Epithelial cell of esophagus (primary cell): ENCODE measurements at regions not wholly inside any gene's neighbourhood (a gene's known extent, or its start where the extent isn't known, plus 50 kb on each side); places are given as distances from the start of the nearest gene placed in this dataset.

Source experiments
- DNase-seq: peaks from one replicate; pipeline ENCODE4 v3.0.0; 2010; ENCODE audit warnings: low read depth
- H3K4me3 ChIP-seq: 2 replicates; pipeline ENCODE4 v1.5.1; 2011; ENCODE audit warnings: mild to moderate bottlenecking, low read length, control low read depth
- CTCF ChIP-seq: IDR thresholded peaks from 2 replicates; pipeline ENCODE4 v1.5.1; 2011; ENCODE audit warnings: low read depth, mild to moderate bottlenecking, low read length, control low read depth, inconsistent platforms; ENCODE audit not compliant: insufficient read depth; ENCODE audit errors: missing control alignments

DNA sequence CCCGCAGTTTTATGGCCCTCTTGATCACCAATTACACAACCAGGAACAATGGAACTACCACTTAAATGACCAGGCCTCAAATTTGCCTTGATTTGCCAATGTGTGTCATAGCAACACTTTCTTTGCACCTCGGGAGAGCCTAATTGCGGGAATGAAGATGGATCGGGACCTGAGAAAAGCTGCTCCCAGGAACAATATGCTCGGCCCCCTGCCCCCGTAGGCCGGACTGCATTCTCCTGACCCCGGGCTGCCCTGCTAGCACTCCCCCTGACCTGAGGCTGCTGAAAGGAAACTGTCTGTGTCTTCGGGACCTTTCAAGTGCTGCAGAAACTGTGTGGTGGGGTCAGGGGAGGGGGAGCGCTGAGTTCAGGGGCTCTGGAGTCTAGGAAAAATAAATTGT, 294.3 kb upstream of the IRX1 start:
- H3K4me3 ChIP-seq = no peak overlapping the region
- TF ChIP-seq CTCF = no peak
- DNase-seq = no peak

- TF ChIP-seq CTCF = no peak
Observed at GRCh38 chr5:3300726-3301125, 294.9 kb upstream of the IRX1 start.

GRCh38 chr5:3299441-3299840, 296.2 kb upstream of the IRX1 start:
- no peak for DNase-seq
- no peak for TF ChIP-seq CTCF

More at GRCh38 chr5:3300726-3301125, 294.9 kb upstream of the IRX1 start:
- DNase-seq = no peak
- no peak overlapping the region for H3K4me3 ChIP-seq

GRCh38 chr5:3297853-3298252, 297.8 kb upstream of the IRX1 start:
- H3K4me3 ChIP-seq = no peak overlapping the region
- no peak for DNase-seq
- TF ChIP-seq CTCF = no peak

More at GRCh38 chr5:3299441-3299840, 296.2 kb upstream of the IRX1 start:
- H3K4me3 ChIP-seq = no peak overlapping the region

DNA sequence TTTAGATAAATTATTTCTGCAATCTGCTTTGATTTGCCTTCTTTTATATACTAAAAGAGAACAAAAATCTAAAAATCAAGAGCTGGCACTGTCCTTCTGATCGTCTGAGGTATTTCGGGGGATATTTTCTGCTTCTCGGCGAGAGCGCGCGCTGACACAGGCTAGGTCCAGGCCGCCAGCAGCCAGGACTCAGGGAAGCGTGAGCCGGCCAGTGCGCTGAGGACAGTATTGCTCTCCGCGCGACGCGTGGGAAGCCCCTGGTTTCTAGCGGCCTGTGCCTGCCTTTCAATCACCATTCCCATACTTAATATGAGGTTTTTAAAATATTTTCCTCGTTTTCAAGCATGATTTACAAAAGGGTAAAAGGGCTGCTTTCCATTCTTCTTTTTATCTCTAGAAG, 307.3 kb upstream of the IRX1 start:
- TF ChIP-seq CTCF = no peak

GRCh38 chr5:3287516-3287915, 308.1 kb upstream of the IRX1 start:
- H3K4me3 ChIP-seq = no peak overlapping the region
- DNase-seq = no peak
- TF ChIP-seq CTCF = no peak

More for the DNA sequence above, 307.3 kb upstream of the IRX1 start:
- H3K4me3 ChIP-seq = no peak overlapping the region
- DNase-seq = no peak

DNA sequence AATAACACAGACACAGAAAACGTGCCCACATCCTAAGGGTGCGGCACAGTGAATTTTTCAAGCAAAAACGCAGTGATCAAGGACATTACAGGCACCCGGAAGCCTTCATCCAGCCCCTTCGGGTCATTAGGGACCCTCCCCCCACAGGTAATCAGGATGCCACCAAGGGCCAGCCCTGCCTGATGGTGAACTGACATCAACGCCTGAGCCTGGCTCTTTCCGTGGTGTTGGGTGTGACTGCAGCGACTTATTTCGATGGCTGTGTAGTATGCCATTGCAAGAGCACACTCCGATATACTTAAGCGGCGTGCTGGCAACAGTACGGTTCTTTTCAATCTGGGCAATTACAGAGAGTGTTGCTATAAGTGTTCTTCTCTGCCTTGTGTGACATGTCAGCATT, 310.0 kb upstream of the IRX1 start:
- H3K4me3 ChIP-seq = no peak overlapping the region
- no peak for DNase-seq
- no peak for TF ChIP-seq CTCF
